ENCODE measurements at regions not wholly inside any gene's neighbourhood (a gene's known extent, or its start where the extent isn't known, plus 50 kb on each side); places are given as distances from the start of the nearest gene placed in this dataset.

GRCh38 chr11:15519124-15519791 is 404.5 kb downstream of the INSC start:
- ATAC-seq = no peak
- no peak overlapping the region for H3K9ac ChIP-seq (ENCODE audit: low read length)
- no TSS peak for BruUV-seq (replicated peaks)
- H3K4me2 ChIP-seq (ENCODE audit: low read length) = no peak overlapping the region
- H4K20me1 ChIP-seq (ENCODE audit: low read length) = no peaks in the 10 kb centered on the region
- no peak for TF ChIP-seq CTCF (conservative IDR thresholded peaks at IDR 0.05; ENCODE audit: low read depth, low read length)
- TF ChIP-seq EZH2 (IDR thresholded peaks at IDR 0.05; ENCODE audit: low read length, unreplicated experiment) = no peak
- no peak for TF ChIP-seq EZH2phosphoT487 (IDR thresholded peaks at IDR 0.05; ENCODE audit: borderline replicate concordance, low read length)
- ChIA-PET POLR2A (ENCODE audit: unreplicated experiment) (no interaction called here), CTCF (no interaction called here)
- H3K4me1 ChIP-seq (ENCODE audit: insufficient read depth, low read length) = no peaks in the 10 kb centered on the region
- no peak overlapping the region for H3K4me3 ChIP-seq (ENCODE audit: low read length)
- H3K27me3 ChIP-seq (ENCODE audit: low read length) = no peaks in the 10 kb centered on the region
- H3K9me3 ChIP-seq (ENCODE audit: low read length) = peaks cover 6% of the 10 kb centered on the region; the same call in 1 of the 2 replicates
- no peaks in the 10 kb centered on the region for H3K9me2 ChIP-seq (replicated peaks; ENCODE audit: low read length)
- no peaks in the 10 kb centered on the region for H3K79me2 ChIP-seq (ENCODE audit: low read length)
- no peak for DNase-seq
- H3K27ac ChIP-seq (ENCODE audit: low read length) = no peak overlapping the region
- intact Hi-C loops (cut with micrococcal nuclease) = no loop called here
- H2AFZ ChIP-seq (ENCODE audit: low read length) = no peak overlapping the region
- no peaks in the 10 kb centered on the region for H3K36me3 ChIP-seq (ENCODE audit: low read depth, low read length)
- H3F3A ChIP-seq (ENCODE audit: low read length, unreplicated experiment) = no peaks in the 10 kb centered on the region

GRCh38 chr11:15519911-15520310 is 405.2 kb downstream of the INSC start:
- BruUV-seq (replicated peaks) = no TSS peak
- TF ChIP-seq EZH2 (IDR thresholded peaks at IDR 0.05; ENCODE audit: low read length, unreplicated experiment) (no peak), CTCF (conservative IDR thresholded peaks at IDR 0.05; ENCODE audit: low read depth, low read length) (no peak), EZH2phosphoT487 (IDR thresholded peaks at IDR 0.05; ENCODE audit: borderline replicate concordance, low read length) (no peak)
- no peak overlapping the region for H3K4me2 ChIP-seq (ENCODE audit: low read length)
- no peaks in the 10 kb centered on the region for H3F3A ChIP-seq (ENCODE audit: low read length, unreplicated experiment)
- no peaks in the 10 kb centered on the region for H3K36me3 ChIP-seq (ENCODE audit: low read depth, low read length)
- no peak overlapping the region for H2AFZ ChIP-seq (ENCODE audit: low read length)
- intact Hi-C loops (cut with micrococcal nuclease) = no loop called here
- peaks cover 3% of the 10 kb centered on the region; the same call in 1 of the 2 replicates for H3K9me3 ChIP-seq (ENCODE audit: low read length)
- no peak overlapping the region for H3K4me3 ChIP-seq (ENCODE audit: low read length)
- no peaks in the 10 kb centered on the region for H3K9me2 ChIP-seq (replicated peaks; ENCODE audit: low read length)
- no peak overlapping the region for H3K9ac ChIP-seq (ENCODE audit: low read length)
- no peaks in the 10 kb centered on the region for H4K20me1 ChIP-seq (ENCODE audit: low read length)
- DNase-seq (no peak), ATAC-seq (no peak)
- H3K4me1 ChIP-seq (ENCODE audit: insufficient read depth, low read length) = no peaks in the 10 kb centered on the region
- H3K27me3 ChIP-seq (ENCODE audit: low read length) = no peaks in the 10 kb centered on the region
- no peak overlapping the region for H3K27ac ChIP-seq (ENCODE audit: low read length)
- ChIA-PET CTCF (no interaction called here), POLR2A (ENCODE audit: unreplicated experiment) (no interaction called here)
- no peaks in the 10 kb centered on the region for H3K79me2 ChIP-seq (ENCODE audit: low read length)

- no peak for DNase-seq
- POLR2A ChIA-PET (ENCODE audit: unreplicated experiment) = no interaction called here
- no peaks in the 10 kb centered on the region for H3K4me1 ChIP-seq (ENCODE audit: insufficient read depth, low read length)
- H3K9me2 ChIP-seq (replicated peaks; ENCODE audit: low read length) = no peaks in the 10 kb centered on the region
- H3K9me3 ChIP-seq (ENCODE audit: low read length) = peaks cover 11% of the 10 kb centered on the region; the same call in 1 of the 2 replicates
- no peaks in the 10 kb centered on the region for H3F3A ChIP-seq (ENCODE audit: low read length, unreplicated experiment)
- intact Hi-C loops (cut with micrococcal nuclease) = no loop called here
- no TSS peak for BruUV-seq (replicated peaks)
- no peak for ATAC-seq
- H3K36me3 ChIP-seq (ENCODE audit: low read depth, low read length) = no peaks in the 10 kb centered on the region
- no peaks in the 10 kb centered on the region for H3K79me2 ChIP-seq (ENCODE audit: low read length)
- TF ChIP-seq EZH2phosphoT487 (IDR thresholded peaks at IDR 0.05; ENCODE audit: borderline replicate concordance, low read length) (no peak), CTCF (conservative IDR thresholded peaks at IDR 0.05; ENCODE audit: low read depth, low read length) (no peak), EZH2 (IDR thresholded peaks at IDR 0.05; ENCODE audit: low read length, unreplicated experiment) (no peak)
- H3K27me3 ChIP-seq (ENCODE audit: low read length) = no peaks in the 10 kb centered on the region
- H3K9ac ChIP-seq (ENCODE audit: low read length) = no peak overlapping the region
- H4K20me1 ChIP-seq (ENCODE audit: low read length) = no peaks in the 10 kb centered on the region
- no peak overlapping the region for H3K27ac ChIP-seq (ENCODE audit: low read length)
- H2AFZ ChIP-seq (ENCODE audit: low read length) = no peak overlapping the region
- CTCF ChIA-PET = no interaction called here
- H3K4me3 ChIP-seq (ENCODE audit: low read length) = no peak overlapping the region
- no peak overlapping the region for H3K4me2 ChIP-seq (ENCODE audit: low read length)
Measured at GRCh38 chr11:15523543-15523942, 408.8 kb downstream of the INSC start.
